HG03196 (cell line): ENCODE measurements at regions not wholly inside any gene's neighbourhood (a gene's known extent, or its start where the extent isn't known, plus 50 kb on each side); places are given as distances from the start of the nearest gene placed in this dataset.
"Not testable (repeated sequence)": the region's sequence is repeated elsewhere in the genome, so short reads cannot be mapped to it uniquely, and the experiment has no call there.

Experiments
- ATAC-seq: cut with Tn5 transposase; IDR thresholded peaks from one replicate; pipeline ENCODE4 v1.9.1; 2021; ENCODE audit not compliant: unreplicated experiment

DNA sequence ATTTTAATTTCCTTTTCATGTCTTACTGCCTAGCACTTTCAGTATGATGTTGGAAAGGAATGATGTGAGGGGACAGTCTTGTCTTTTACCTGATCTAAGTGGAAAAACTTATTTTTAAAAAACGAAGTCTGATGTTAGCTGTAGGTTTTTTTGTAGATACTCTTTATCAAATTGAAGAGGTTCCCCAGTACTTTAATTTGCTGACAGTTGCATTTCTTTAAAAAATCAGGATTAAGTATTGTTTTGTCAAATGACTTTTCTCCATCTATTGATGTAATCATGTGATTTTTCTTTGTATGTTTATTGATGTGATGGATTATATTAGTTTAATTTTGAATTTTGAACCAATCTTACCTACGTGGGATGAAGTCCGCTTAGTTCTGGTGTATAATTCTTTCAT lies 568.4 kb upstream of the AGA start:
- no peak for ATAC-seq

DNA sequence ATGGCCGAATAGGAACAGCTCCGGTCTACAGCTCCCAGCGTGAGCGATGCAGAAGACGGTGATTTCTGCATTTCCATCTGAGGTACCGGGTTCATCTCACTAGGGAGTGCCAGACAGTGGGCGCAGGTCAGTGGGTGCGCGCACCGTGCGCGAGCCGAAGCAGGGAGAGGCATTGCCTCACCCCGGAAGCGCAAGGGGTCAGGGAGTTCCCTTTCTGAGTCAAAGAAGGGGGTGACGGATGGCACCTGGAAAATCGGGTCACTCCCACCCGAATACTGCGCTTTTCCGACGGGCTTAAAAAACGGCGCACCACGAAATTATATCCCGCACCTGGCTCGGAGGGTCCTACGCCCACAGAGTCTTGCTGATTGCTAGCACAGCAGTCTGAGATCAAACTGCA lies 572.8 kb upstream of the AGA start:
- not testable (repeated sequence) for ATAC-seq

GRCh38 chr4:178026999-178027398 lies 584.8 kb upstream of the AGA start:
- ATAC-seq: no peak

GRCh38 chr4:178027796-178028195 lies 585.6 kb upstream of the AGA start:
- no peak for ATAC-seq

DNA sequence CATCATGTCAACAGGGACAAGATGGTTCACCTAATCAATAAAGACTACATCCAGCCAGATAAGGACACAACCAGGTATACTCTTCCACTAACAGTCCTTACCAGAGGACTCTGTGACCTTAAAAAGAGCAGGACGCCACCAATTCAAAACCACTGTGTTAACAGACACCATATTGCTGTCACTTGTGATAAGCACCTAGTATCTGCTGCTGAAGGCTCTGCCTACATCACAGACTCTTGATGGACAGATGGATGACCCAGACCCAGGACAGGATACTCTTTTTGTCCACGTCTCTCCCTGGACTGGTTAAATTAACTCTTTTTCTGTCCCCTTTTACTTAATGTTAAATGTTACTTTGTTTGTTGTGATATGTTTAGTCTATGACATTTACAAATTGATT lies 586.2 kb upstream of the AGA start:
- no peak for ATAC-seq

GRCh38 chr4:178037459-178038214 lies 595.4 kb upstream of the AGA start:
- no peak for ATAC-seq

- no peak for ATAC-seq
These were observed 614.8 kb upstream of the AGA start for GRCh38 chr4:178056996-178057395.

DNA sequence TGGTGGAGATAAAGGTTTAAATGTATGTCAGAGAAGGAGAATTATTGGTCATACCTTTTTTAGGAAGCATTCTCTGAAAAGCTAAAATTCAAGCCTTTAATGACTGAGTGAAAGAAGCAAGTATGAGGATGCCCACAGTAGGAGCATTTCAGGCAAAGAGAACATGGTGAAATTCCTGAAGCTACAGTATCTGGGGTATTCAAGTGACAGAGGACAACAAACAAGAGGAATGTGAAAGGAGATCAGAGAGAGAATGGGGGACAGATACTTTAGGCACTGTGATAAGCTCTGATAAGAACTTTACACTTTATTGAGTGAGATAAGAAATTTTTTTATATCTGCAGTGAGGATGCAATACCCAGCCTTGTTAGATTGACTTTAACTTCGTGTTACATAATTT lies 621.3 kb upstream of the AGA start:
- no peak for ATAC-seq

- ATAC-seq: no peak
These were observed 624.2 kb upstream of the AGA start for GRCh38 chr4:178066338-178066941.

GRCh38 chr4:178068136-178068535 lies 625.9 kb upstream of the AGA start:
- ATAC-seq: no peak

- no peak for ATAC-seq
These were observed 627.9 kb upstream of the AGA start for GRCh38 chr4:178070163-178070562.

GRCh38 chr4:178080312-178080711 lies 638.1 kb upstream of the AGA start:
- no peak for ATAC-seq

DNA sequence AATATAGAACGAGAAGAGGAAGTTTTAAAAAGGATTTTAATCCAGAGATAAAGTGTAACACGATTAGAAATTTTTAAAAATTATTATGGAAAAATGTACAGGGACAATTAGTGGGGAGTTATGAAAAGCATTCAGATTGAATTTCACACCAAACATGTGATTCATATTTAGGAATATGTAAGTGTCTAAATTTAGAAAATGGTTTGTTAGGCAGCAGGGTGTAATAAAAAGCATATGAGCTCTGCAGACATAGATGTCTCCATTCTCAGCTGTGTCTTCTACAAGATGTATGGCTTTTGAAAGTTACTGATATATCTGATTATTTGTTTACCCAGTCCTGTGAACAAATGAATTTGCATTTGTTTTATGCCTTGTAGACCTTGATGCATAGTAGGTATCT lies 638.9 kb upstream of the AGA start:
- no peak for ATAC-seq

GRCh38 chr4:178081896-178082295 lies 639.7 kb upstream of the AGA start:
- no peak for ATAC-seq

DNA sequence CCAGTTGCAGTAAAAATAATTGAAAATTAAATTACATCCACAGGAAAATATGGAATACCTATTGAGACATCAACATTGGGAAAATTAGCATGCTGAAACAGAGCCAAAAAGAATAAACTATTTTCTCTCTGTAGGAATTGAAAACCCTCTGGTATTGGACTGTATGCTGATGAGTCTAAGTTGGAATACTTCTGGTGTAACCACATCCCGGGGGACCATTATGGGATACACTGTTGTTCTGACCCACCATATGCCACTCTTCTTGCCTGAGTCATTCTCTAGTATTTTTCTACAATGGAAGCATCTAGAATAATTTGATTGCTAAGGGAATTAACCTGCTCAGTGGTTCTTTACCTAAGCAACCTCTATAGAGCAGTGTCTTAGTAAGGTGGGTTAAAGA lies 640.7 kb upstream of the AGA start:
- ATAC-seq: no peak

DNA sequence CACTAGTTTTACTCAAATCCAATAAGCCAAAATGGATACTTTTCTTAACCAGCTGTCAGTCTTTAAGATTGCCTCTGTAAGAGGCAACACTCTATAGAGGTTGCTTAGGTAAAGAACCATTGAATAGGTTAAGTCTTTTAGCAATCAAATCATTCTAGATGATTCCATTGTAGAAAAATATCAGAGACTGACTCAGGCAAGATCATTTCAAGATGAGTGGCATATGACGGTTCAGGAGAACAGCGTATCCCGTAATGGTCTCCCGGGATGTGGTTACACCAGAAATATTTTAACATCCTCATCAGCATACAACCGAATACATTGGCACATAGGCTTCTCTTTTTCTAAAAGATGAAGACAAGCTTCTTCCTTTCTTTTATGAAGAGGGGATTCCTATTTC lies 641.7 kb upstream of the AGA start:
- no peak for ATAC-seq

GRCh38 chr4:178086320-178086719 lies 644.1 kb upstream of the AGA start:
- no peak for ATAC-seq

DNA sequence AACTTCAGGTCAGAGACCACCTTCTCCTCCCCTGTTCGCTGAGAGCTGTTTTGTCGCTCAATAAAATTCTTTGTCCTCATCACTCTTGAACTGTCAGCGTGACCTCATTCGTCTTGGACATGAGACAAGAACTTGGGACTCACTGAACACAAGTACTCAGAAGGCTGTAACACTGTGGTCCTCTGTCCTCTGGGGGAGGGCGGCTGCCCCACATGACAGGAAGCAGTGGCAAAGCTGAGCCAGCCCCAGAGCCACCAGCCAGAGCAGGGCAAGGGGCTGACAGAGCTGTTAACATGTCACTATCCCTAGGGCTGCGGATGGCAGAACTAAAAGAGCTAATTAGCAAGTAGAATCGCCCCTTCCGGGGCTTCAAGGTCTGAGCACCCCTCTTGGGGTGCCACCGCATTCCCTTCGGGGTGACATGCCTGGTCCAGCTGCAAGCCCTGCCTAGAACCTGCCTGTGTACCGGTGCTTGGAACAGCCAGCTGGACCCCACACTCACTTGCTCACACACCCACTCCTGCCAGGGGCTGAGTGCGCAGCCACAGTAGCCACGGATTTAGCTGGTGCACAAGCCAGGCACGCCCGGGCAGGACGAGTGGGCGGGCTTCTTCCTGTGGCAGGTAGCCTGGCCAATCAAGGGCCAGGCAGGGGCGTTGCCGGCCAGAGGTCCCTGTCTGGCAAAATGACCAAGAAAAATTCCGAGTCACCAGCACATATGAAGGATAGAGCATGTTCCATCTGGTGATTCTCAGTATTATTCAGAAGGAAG lies 648.6 kb upstream of the AGA start:
- ATAC-seq: no peak

GRCh38 chr4:178102139-178102538 lies 659.9 kb upstream of the AGA start:
- ATAC-seq: no peak

- no peak for ATAC-seq
These were observed 663.0 kb upstream of the AGA start for GRCh38 chr4:178105242-178105641.

DNA sequence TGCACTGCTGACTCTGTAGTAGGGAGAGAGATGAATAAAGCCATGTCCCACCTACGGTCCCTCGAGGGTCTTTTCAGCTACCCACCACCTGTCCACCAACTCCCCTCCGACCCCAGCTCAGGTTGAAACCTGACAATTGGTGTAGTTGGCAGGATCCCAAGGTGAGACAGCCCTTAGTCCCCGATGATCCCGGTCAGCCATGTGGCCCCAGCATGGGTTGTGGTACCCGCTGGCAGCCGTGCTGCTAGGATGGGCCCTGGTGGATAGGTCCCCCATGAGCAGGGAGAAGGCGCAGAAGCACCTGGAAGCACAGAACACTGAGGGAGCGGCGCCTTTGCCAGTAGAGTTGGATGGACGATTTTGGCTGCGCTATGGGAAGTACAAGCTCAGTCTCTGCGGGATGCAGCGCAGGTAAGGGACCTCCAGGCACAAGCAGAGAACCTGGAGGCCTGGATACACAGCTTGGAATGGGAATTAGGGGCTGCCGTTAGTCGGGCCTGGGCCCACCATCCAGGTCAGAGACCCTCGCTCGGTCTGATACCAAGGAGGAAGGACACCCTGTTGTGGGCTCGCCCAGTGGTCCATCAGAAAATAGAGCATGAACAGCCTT lies 694.6 kb upstream of the AGA start:
- ATAC-seq: no peak
